Panc1 (cell line): ENCODE measurements at regions not wholly inside any gene's neighbourhood (a gene's known extent, or its start where the extent isn't known, plus 50 kb on each side); places are given as distances from the start of the nearest gene placed in this dataset.

Experiments used
- SIN3A ChIP-seq: IDR thresholded peaks from 2 replicates; pipeline ENCODE4 v1.6.1; 2012; ENCODE audit warnings: low read depth, mild to moderate bottlenecking, low read length, moderate library complexity, borderline replicate concordance; ENCODE audit not compliant: insufficient read depth
- TF ChIP-seq, protein P1 (sequence below): fragments of 450-650 bp; IDR thresholded peaks from 2 replicates; pipeline ENCODE4 v1.5.1; 2017; ENCODE audit warnings: mild to moderate bottlenecking

DNA sequence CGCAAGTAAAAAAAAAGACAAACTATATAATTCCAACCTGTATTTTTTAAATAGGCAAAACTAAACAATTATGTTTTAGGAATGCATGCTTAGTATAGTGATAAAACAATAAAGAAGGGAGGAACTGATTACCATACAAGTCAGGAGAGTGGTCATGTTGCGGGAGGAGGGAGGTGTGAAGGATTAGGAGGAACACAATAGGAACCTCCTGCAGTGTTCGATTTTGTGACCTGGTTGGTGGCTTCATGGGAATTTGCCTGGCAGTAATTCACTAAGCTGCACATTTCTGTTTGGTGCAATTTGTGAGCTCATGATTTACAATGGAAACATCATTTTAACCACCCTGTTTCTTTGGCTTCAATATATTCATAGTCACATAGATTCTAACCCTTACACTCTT, 78.3 kb downstream of the TPRA1 start:
- no peak for TF ChIP-seq SIN3A
- TF ChIP-seq, protein P1, sequence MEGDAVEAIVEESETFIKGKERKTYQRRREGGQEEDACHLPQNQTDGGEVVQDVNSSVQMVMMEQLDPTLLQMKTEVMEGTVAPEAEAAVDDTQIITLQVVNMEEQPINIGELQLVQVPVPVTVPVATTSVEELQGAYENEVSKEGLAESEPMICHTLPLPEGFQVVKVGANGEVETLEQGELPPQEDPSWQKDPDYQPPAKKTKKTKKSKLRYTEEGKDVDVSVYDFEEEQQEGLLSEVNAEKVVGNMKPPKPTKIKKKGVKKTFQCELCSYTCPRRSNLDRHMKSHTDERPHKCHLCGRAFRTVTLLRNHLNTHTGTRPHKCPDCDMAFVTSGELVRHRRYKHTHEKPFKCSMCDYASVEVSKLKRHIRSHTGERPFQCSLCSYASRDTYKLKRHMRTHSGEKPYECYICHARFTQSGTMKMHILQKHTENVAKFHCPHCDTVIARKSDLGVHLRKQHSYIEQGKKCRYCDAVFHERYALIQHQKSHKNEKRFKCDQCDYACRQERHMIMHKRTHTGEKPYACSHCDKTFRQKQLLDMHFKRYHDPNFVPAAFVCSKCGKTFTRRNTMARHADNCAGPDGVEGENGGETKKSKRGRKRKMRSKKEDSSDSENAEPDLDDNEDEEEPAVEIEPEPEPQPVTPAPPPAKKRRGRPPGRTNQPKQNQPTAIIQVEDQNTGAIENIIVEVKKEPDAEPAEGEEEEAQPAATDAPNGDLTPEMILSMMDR: no peak
